Stimulated activated CD4-positive, alpha-beta T cell treated with anti-CD3 and anti-CD28 coated beads, Interleukin-4, amount 100 ng/mL, for 24 hours (primary cell): ENCODE measurements at regions not wholly inside any gene's neighbourhood (a gene's known extent, or its start where the extent isn't known, plus 50 kb on each side); places are given as distances from the start of the nearest gene placed in this dataset.
"Not testable (repeated sequence)": the region's sequence is repeated elsewhere in the genome, so short reads cannot be mapped to it uniquely, and the experiment has no call there.

Experiments
- DNase-seq: peaks from one replicate; pipeline ENCODE4 v3.0.0-alpha.2; 2020

- DNase-seq, result not testable (repeated sequence)
These were observed 873.8 kb downstream of the PCDH17 start for GRCh38 chr13:58505262-58505920.

DNA sequence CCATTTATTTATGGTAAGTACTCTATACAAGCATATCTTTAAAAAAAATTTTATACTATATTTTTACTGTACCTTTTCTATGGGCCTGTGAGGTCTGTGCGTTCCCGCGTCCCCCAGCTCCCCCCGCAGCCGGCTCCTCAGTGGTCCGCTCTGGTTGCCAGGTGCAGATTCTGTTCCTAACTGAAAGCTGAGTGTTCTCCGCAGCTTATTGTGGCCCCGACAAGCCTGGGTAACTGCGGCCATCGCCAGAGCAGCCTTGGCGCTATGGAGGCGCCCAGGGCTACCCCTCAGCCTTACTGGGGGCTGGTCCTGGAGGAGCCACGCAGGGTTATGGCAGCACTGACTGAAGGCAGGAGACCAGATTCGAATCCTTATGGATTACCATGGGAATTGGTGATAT, 896.8 kb downstream of the PCDH17 start:
- no peak for DNase-seq

GRCh38 chr13:58531614-58532013, 900.1 kb downstream of the PCDH17 start:
- DNase-seq, result no peak

DNA sequence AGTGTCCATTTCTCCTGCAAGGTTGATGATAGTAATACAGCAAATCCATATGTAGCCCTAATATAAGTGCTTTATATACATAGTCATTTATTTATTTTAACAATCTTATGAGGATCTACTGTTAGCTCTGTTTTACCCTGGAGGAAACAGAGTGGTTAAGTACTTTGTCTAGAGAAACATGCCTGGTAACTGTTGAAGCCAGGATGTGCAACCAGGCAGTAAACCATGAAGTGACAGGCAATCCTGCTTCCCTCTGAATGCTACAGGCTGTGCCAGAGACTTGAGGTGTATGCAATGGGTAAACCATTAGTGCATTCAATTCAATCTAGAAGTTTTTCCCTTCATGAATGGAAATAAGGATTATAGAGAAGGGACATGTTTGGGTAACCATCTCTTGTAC, 911.0 kb downstream of the PCDH17 start:
- DNase-seq, result no peak

- no peak for DNase-seq
These were observed 915.9 kb downstream of the PCDH17 start for GRCh38 chr13:58547419-58547818.

DNA sequence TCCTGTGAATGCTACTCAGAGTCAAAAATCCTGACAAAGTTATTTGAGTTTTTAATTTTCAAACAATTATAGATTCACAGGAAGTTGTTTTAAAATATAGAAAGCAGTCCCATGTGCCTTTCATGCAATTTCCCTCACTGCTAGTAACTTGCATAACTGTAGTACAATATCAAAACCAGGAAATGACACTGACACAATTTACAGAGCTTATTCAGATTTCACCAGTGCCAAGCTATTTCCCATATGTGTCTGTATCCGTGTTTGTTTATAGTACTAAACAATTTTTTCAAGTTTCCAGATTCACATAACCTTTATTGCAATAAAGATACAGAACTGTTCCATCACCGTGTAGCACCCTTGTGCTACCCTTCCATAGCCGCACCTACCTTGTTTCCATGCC, 934.6 kb downstream of the PCDH17 start:
- no peak for DNase-seq

- no peak for DNase-seq
These were observed 942.2 kb downstream of the PCDH17 start for GRCh38 chr13:58573743-58574142.

- no peak for DNase-seq
These were observed 943.2 kb downstream of the PCDH17 start for GRCh38 chr13:58574791-58575190.

DNA sequence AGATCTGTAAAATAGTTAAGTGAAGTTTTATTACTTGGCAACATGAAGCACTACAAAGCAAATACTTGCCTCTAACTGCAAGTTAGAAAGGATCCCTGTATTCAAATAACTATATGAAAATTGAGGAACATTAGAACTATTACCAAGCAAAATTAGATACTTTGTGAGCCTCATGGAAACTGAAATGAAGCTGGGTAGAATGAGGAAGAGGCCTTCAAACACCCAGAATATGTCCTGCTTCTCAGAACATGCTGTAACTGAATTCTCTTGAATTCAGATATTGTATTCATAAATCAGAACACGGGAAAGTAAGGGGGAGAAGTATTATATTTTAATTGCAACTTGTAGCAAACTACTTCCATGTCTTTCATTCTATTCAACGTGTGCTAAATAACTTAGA, 947.9 kb downstream of the PCDH17 start:
- DNase-seq, result no peak

- no peak for DNase-seq
These were observed 952.4 kb downstream of the PCDH17 start for GRCh38 chr13:58583966-58584365.

DNA sequence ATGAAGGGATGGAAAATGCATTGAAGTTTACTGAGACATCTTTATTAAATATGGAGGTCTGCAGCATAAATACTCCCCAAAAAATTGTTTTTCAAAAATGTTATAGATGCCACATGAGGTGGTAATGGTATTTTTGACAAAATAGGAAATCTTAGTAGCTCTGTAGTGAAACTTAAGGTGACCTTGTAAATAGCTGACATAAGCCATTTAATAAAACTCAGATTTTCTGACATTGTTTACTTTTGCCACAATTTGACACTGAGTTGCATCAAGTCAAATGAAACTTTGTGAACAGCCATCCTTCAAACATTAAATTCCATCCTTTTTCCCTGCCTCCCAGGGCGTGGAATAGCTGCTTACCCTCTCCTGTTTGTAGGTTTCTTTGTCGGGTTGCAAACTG, 953.1 kb downstream of the PCDH17 start:
- DNase-seq, result no peak

DNA sequence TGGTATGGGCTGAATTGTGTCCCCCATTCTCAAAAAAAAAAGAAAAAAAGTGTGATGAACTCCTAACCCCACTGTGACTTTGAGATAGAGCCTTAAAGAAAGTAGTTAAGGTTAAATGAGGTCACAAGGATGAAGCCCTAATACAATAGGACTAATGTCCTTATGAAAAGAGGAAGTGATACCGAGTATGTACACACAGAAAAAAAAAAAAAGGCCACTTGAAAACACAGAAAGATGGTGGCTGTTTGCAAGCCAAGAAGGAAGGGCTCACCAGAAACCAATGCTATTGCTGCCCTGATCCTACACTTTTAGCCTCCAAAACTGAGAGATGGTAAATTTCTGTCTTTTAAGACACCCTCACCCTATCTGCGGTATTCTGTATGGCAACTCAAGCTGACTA, 955.6 kb downstream of the PCDH17 start:
- DNase-seq, result no peak

- DNase-seq, result no peak
These were observed 960.5 kb downstream of the PCDH17 start for GRCh38 chr13:58592052-58592451.

GRCh38 chr13:58592786-58593185, 961.2 kb downstream of the PCDH17 start:
- no peak for DNase-seq

- DNase-seq, result no peak
These were observed 963.4 kb downstream of the PCDH17 start for GRCh38 chr13:58594747-58595600.

GRCh38 chr13:58597552-58597951, 966.0 kb downstream of the PCDH17 start:
- DNase-seq, result no peak

GRCh38 chr13:58598241-58598640, 966.7 kb downstream of the PCDH17 start:
- no peak for DNase-seq

GRCh38 chr13:58611117-58611516, 979.6 kb downstream of the PCDH17 start:
- DNase-seq, result no peak

- no peak for DNase-seq
These were observed 986.5 kb downstream of the PCDH17 start for GRCh38 chr13:58617880-58618665.

DNA sequence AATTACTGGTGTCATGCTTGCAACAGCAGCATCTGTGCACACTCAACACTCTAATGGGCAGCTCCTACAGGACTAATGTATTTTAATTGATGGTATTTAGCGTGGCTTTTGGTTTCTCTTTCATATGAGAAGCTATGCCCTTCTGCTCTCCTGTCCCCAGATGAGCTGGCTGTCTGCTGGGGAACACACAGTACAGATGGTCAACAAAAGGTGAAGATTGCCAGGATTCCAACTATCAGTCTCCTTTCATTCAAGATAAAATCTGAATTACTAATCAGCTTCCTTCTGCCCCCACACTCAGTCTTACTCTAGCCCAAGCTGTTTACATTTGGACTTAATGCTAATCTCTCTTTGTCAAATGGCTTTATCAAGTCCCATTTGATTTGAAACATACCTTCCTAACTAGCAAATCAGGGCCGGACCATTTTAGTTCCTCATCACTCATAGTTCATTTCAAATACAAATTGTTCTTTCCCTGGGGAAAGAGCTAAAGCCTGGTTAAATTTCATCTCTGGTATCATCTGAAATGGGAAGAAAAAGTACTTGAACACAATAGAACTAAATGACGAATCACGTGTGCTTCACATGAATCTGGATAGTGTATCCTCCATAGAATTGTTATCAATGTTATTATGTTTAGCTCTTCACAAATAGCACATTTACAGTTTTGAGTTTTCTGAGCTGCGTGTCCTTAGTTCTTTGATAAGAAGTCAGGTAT, 988.0 kb downstream of the PCDH17 start:
- DNase-seq, result no peak

DNA sequence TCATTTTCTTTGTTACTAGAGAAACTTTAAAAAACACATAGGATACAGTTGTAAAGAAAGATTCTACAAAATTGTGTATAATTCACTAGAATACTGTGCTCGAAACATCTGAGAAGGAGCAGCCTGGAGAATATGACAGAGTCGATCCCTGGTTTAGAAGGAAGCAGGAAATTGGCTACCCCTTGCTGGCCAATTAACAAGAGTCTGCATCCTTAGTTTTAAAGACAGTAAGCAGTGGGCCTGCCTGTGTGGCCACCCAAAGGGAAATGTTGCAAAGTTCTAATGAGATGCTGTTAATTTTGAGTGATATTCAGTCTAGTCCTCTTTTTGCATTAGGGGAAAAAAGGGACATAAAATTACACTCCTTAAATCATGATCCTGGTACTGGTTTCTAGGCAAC, 988.6 kb downstream of the PCDH17 start:
- DNase-seq, result no peak

- no peak for DNase-seq
These were observed 994.3 kb downstream of the PCDH17 start for GRCh38 chr13:58625703-58626389.
